GM21528 (cell line): ENCODE measurements at regions not wholly inside any gene's neighbourhood (a gene's known extent, or its start where the extent isn't known, plus 50 kb on each side); places are given as distances from the start of the nearest gene placed in this dataset.

Experiments
- ATAC-seq: cut with Tn5 transposase; IDR thresholded peaks from one replicate; pipeline ENCODE4 v1.9.1; 2021; ENCODE audit warnings: mild to moderate bottlenecking, moderate library complexity; ENCODE audit not compliant: unreplicated experiment, low FRiP score

DNA sequence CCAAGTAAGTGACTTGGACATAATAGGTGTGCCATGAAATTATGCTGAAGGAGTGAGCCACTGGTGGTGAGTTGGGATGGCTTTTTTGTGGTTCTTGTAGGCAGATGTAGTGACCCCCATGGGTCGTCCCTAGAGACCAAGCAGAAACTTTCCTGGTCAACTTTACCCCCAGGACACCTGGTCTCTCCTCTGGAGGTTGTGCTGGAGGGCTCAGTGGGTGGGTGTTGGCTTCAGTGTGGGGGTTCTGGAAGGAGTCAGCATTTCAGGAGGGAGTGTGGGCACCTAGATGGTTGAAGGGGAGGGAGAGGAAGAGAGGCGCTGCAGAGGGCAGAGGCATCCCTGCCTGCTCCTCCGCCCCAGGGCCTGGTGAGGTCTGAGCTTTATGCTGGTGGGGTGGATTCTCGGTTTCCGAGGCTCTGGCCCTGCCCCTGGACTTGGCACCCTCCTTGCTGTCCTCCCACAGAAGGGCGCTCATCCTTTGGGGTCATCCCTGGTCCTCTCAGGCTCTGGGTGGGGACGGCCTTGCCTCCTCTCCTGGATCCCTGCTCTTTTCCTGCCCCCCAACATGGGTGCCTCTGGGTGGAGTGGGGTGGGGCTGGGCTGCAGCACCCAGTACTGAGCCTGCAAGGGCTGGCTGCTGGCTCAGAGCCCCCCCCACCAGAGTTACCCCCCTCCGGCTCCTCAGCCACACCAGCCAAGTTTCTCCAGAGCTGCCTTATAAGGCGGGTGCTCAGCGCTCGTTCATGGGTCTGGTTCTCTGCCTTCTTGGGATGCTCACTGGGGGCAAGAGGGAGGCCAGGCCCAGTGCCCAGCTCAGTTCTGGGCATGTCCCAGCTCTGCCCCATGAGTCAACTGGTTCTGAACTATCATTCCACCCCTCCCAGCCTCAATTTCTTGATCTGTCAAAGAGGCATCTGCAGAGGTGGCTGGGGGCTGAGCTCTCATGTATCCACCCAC is 266.8 kb downstream of the SEC14L1 start:
- no peak for ATAC-seq

DNA sequence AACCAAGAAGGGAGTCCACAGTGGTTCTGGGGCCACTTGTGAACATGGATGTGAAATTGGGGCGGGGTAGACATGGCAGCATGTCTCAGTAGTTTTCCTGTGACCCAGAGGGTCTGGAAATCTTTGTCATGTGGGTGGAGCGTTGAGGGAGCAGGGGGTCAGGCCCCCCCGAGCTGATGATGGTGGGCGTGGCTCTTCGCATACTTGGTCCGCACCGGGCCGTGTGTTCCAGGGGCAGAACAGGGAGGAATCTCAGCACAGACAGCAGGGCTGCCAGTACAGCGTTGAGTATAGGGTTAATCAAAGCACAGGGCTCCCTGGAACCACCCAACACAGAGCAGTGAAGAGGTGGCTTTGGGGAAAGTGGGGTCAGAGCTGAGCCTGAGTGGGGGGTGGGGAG is 267.5 kb downstream of the SEC14L1 start:
- ATAC-seq, result no peak

- ATAC-seq, result no peak
Measured at GRCh38 chr17:77409282-77410161, 268.8 kb downstream of the SEC14L1 start.

GRCh38 chr17:77410470-77410869 is 269.7 kb downstream of the SEC14L1 start:
- no peak for ATAC-seq

DNA sequence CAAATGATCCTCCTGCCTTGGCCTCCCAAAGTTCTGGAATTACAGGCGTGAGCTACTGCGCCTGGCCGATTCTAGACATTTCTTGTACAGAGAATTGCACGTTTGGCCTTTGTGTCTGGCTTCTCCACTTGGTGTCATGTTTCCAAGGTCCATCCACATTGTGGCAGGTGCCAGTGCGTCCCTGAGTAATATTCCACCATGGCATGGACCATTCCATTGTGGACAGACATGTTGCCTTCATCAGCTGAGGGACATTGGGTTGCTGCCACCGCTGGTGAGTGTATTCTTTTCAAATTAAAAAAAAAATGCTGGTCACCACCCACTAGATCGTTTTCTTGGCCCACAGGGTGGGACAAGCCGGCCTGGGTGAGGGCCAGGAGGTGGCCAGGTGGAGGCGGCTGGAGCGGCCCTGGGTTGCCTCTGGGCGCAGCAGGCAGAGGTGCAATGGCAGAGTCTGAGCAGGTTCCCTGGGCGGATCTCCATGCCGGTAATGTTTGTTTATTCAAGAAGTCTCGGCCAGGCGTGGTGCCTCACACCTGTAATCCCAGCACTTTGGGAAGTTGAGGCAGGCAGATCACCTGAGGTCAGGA is 274.1 kb downstream of the SEC14L1 start:
- ATAC-seq, result no peak

- no peak for ATAC-seq
Measured at GRCh38 chr17:77416105-77416713, 275.4 kb downstream of the SEC14L1 start.

GRCh38 chr17:77417575-77417974 is 276.8 kb downstream of the SEC14L1 start:
- ATAC-seq, result no peak

GRCh38 chr17:77418609-77419008 is 277.8 kb downstream of the SEC14L1 start:
- ATAC-seq, result no peak

DNA sequence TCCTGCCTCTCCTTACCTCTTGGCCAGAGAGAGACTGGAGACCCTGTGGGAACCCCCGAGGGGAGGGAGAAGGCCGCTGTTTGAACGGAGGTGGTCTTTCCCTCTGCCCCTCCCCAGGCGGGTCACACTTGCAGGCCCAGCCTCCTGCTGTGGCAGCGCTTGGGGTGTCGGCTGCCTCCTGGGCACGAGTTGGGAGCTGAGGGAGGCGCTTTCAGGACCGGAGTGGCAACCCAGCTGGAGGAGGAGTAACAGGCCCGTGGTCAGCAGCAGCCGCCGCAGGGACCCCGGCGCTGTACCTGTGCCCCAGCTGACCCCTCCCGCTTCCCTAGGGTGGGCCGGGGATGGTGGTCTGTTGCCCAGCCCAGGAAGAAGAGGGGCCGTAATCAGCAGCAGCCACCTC is 278.3 kb downstream of the SEC14L1 start:
- no peak for ATAC-seq

DNA sequence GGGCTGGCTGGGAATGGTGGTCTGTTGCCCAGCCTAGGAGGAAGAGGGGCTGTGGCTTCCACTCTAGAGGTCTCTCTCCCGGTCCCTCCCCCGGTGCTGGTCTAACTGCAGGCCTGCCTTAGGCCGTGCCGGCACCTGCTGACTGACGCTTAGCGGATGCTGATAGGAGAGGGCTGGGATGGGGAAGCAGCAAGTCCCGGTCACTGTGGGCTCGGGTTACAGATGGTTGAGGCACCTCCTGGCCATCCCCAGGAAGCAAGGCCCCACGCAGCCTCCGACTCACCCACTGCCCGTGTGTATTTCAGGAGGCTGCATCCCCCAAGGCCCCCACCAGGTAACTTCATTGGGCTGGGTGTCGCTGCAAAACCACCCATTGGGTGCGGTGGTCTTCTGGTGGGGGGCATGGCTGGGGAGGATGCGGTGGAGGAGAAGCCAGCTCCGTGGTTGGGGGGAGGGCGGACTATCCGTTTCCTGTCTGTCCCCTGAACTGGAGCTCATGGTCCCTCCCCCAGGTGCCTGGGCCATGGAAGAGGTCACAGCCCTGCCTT is 278.9 kb downstream of the SEC14L1 start:
- no peak for ATAC-seq

- no peak for ATAC-seq
Measured at GRCh38 chr17:77420095-77420803, 279.5 kb downstream of the SEC14L1 start.

- ATAC-seq, result no peak
Measured at GRCh38 chr17:77420804-77421629, 280.2 kb downstream of the SEC14L1 start.

GRCh38 chr17:77421630-77421972 is 280.8 kb downstream of the SEC14L1 start:
- ATAC-seq, result no peak

DNA sequence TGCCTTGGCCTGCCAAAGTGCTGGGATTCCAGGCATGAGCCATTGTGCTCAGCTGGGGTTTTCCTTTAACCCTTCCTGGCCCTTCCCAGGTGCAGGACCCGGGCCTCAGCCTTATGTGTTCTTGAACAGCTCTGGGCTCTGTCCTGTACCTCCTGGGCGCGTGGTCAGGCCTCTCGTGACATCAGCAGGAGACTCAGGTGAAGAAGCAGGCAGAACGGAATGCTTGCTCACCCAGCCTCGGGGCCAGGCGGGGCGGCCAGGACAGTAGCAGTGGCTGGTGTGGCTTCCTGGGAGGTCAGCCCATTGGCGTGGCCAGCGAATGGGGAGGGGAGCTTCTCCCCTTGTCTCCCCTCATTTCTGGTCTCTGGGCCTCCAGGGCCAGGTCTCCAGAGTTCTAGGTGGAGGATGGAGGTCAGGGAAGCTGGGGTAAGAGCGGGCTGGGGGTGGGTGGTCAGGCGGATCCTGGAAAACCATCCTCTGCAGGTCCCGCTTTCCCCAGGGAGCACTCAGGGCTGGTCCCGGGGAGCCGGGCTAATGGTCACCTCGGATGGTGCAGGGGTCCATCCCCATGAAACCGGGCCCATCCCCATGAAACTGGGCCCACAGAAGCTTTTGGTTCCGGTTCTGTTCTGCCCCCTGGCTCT is 281.5 kb downstream of the SEC14L1 start:
- no peak for ATAC-seq

DNA sequence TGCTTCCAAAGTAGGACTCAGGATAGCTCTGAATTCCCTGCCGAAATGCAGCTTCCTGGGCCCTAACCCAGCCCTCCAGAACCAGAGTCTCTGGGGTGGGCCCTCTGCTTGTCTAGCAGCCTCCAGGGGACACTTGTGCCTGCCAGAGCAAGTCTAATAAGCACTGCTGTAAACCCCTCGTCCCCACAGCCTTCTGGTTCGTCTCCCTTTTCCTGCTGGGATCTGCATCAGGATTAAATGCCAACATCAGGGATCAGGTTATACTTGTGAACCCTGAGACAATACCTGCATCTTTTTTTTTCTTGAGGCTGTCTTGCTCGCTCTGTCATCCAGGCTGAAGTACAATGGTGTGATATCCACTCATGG is 282.0 kb downstream of the SEC14L1 start:
- no peak for ATAC-seq

- ATAC-seq, result no peak
Measured at GRCh38 chr17:77423589-77424451, 283.1 kb downstream of the SEC14L1 start.

GRCh38 chr17:77424585-77425344 is 284.0 kb downstream of the SEC14L1 start:
- no peak for ATAC-seq
